Middle frontal gyrus (tissue), 1 donor: ENCODE measurements at regions not wholly inside any gene's neighbourhood (a gene's known extent, or its start where the extent isn't known, plus 50 kb on each side); places are given as distances from the start of the nearest gene placed in this dataset.
"Not testable (repeated sequence)": the region's sequence is repeated elsewhere in the genome, so short reads cannot be mapped to it uniquely, and the experiment has no call there.

Experiments used
- DNase-seq: peaks from one replicate; pipeline ENCODE4 v3.0.0-alpha.2; 2015; ENCODE audit warnings: low spot score; ENCODE audit errors: extremely low spot score

- DNase-seq = no peak
These were observed 122.6 kb downstream of the INHBA start for GRCh38 chr7:41579961-41580935.

DNA sequence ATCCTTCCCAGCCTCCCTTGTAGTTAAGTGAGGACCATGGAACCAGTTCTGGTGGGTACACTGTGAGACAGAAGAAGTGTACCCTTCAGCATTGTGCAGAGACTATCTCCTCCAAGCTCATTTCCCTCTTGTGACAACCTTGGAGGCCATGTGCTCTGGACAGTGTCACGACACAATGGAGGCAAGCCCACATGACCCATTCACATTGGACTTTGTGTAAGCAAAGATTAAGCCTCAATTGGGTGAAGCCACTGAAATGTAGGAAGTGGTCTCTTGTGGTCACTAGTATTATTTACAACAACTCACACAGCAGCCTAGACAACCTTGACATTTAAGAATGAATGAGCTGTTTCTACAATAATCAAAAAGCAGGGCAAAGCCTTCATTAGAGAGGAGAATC lies 124.2 kb downstream of the INHBA start:
- no peak for DNase-seq

GRCh38 chr7:41576166-41576565 lies 126.7 kb downstream of the INHBA start:
- no peak for DNase-seq

DNA sequence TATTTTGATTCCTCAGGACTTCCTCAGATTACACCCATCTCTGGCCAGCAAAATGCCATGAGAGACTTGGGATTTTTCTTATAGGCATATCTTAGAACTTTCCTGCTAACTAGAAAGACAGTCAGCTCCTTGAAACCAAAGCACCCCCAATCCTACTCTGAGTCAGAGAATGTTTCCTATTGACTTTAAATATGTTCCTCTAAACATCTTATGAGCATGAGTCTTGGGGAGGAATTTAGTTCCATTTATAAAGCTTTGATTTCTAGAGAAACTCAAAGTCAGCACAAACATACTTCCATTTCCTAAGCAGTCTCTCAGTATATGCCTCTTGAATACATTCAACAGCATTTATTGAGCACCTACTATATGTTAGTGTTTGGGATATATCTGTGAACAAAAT lies 128.5 kb downstream of the INHBA start:
- DNase-seq = no peak

DNA sequence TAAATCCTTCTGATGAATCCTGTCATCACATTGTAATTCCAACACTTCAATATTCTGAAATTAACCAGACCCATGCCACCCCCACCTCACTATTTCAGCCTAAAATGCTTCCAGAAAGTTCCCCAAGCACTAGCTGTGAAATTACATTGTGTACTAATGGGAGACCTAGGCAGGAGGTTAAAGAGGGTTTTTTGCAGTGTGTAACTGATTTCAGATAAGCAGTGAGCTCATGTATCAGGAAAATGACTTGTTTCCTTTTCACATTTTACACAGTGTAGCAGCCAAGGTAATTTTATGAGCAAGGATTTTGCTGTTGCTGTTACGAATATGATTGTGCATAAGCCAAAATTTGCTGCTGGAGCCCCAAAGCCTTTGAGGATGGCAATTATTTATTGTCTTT lies 129.0 kb downstream of the INHBA start:
- no peak for DNase-seq

DNA sequence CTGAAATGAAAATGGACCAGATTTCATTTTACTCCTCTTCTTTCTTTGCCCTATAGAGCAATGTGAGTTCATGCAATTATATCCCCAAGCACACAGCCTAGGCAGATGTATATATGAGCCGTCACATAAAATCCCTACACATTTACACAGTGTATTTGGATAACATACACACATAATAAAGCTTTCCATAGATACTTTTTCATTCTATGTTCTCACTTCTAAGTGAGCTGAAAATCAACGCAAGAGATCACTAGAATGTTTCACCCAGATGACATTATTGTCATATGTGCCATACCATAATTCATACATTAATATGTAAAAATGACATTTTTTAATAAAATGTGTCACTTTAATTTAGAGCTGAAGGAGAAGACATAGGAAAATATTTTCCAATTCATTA lies 129.4 kb downstream of the INHBA start:
- DNase-seq = no peak

DNA sequence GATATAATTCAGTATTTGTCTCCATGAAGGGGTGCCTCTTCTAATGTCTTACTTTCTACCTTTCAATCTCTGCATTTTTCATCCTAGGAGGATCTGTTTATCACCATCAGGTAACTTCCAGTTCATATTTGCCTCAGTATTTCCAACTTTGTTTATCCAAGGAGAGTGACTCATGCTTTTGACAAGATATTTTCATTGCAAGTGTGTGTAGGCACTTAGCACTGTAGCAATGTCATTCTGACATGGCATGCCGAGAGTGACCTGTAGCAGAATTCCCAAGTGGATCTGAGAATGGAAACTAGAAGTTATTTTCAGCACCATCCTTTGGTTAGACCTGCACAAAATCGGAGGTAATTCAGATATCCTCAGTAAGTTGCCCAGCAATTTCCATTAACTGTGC lies 129.9 kb downstream of the INHBA start:
- no peak for DNase-seq

GRCh38 chr7:41571573-41571972 lies 131.3 kb downstream of the INHBA start:
- DNase-seq = no peak

GRCh38 chr7:41570766-41571165 lies 132.1 kb downstream of the INHBA start:
- no peak for DNase-seq

DNA sequence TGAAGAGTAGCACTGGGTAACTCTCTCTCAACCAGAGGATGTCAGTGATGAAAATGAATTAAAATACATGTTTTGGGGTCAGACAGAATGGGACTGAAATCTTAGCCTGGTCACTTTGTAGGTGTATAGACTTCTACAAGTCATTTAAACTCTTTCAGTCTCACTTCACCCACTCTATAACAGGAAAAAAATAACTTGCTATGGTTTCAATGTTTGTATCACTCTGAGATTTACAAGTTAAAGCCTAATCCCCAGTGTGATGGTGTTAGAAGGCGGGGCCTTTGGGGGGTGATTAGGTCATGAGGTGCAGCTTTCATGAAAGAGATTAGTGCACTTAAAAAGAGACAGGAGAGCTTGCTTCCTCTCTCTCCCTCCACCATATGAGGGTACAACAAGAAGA lies 134.8 kb downstream of the INHBA start:
- DNase-seq = no peak

DNA sequence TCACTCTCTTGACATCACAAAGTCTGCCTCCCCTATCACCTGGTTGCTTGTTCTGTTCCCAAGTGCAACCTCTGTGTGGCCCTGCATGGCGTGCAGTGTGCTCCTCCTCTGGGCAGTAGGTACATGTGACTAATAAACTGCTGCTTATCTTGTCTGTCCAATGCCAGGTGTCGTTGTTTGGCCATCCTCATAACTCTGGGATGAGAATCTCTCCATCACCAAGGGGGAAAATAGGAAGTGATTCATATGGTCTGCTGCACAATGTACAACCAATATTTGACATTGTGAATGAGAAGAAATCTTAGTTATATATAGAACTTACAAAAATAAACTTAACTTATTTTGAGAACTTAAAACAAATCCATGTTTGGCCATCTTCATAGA lies 135.2 kb downstream of the INHBA start:
- no peak for DNase-seq

GRCh38 chr7:41567031-41567730 lies 135.7 kb downstream of the INHBA start:
- DNase-seq = no peak

DNA sequence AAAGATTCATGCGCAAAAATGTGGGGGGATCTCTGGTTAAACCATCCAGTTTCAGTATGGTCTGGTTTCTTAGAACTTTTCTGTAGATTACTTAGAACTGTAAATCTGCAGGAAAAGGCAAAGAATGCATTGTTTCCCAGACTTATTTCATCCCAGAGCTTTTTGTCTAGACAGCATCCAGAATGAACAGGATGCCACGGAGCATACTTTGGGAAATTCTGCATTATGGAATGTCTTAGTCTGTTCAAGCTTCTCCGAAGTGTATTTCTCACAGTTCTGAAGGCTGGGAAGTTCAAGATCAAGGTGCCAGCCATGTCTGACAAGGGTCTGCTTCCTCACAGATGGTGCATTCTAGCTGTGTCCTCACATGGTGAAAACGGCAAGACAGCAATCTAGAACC lies 136.3 kb downstream of the INHBA start:
- no peak for DNase-seq

DNA sequence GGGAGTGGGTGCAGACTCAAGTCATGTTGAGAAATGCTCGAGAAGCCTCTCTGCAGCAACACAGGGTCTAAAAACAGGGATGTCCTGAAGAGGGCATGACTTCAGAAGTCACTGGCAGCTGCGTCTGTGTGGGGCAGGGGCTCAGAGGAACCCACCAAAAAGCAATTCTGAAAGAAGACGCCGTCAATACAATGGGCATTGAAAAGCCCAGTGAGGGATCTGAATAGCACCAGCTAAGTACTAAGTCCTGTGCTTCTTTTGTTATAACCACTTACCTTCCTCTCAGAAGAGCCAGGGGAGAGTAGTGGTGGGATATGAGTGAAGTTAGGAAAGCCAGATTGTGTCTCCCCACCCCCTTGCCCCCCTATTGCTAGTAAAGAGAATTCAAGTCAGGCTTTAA lies 137.2 kb downstream of the INHBA start:
- DNase-seq = no peak

DNA sequence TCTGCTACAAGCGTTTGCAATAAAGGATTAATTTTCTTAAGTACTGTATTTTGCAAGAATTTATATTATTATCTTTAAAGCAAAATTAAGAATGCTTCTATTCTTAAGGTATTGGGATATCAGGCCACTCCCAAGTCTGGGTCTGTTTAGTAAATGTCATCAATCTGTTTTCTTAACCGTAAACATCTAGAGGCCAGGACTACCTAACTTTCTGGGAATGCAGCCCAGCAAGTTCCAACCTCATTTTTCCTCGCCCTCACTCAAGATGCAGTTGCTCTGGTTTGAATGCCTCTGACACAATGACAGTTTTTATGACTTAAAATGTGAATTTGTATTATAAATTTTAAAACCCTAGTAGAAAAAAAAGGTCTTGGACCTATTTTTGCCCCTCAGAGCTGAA lies 143.5 kb downstream of the INHBA start:
- no peak for DNase-seq

DNA sequence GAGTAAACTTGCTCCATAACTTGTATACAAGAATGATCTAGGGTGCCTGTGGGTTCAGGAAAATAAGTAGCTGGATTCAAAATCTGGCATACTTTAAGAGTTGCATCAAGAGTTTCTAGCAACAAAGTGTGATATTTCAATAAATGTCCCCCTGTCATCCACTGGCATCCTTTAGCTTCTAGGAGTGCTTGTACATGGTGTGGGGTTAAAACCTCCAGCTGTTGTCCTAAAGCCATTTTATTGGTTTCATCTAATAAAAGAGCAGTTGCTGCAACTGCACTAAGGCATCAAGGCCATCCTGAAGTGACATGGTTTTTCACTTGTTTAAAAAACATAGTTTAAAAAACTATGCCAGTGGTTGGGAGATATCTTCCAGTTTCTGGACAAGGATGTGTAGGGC lies 148.4 kb downstream of the INHBA start:
- no peak for DNase-seq

- not testable (repeated sequence) for DNase-seq
These were observed 152.8 kb downstream of the INHBA start for GRCh38 chr7:41550046-41550445.

- DNase-seq = no peak
These were observed 158.6 kb downstream of the INHBA start for GRCh38 chr7:41544241-41544640.

GRCh38 chr7:41540601-41541000 lies 162.3 kb downstream of the INHBA start:
- DNase-seq = no peak

- no peak for DNase-seq
These were observed 163.8 kb downstream of the INHBA start for GRCh38 chr7:41538810-41539724.

DNA sequence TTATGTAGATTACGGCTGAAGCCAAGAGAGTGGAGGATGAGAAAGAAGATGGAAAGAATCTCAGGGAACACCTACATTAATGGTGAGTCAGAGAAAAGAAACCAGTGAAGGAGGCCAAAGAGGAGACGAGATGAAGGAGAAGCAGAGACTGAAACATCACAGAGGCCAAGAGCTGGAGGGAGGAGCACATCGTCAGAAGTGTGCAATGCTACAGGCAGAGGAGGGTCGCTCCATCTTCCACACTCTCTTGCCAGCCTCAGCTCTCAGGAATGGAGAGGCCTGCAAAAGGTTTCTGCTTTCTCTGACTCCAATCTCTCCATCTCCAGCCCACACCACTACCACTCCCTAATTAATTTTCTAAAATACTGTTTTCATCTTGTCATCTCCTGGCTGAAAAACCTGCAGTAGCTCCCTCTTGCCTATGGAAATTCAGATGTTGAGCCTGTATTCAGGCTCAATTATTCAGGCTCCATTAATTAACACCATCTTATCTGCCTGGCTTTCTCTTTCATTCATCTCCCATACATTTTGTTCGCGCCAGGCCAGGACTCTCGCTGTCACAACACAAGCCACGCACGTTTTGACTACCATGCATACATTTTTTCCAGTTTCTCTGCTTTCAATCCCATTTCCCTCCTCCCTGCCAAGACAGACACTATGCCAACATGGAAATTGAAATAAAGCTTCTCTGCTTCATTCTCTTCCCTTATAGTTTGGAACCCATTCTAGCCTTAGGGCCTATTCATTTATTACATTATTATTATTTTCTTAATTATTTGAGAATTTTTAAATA lies 165.8 kb downstream of the INHBA start:
- DNase-seq = no peak
